ENCODE measurements at regions not wholly inside any gene's neighbourhood (a gene's known extent, or its start where the extent isn't known, plus 50 kb on each side); places are given as distances from the start of the nearest gene placed in this dataset.
"Not testable (repeated sequence)": the region's sequence is repeated elsewhere in the genome, so short reads cannot be mapped to it uniquely, and the experiment has no call there.

DNA sequence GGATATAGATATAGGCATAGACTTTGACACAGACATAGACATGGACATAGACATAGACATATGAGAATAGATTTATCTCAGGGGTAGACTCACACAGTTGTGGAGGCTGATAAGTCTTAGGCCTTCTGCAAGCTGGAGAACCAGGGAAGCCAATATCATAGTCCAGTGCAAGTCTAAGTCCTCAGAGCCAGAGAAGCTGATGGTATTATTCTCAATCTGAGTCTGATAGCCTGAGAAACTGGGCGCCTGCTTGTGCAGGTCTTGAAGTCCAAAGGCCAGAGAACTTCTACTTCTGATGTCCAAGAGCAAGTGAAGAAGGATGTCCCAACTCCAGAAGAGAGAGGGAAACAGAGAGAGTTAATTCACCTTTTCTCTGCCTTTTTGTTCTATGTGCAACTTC is 476.5 kb downstream of the SLC6A15 start:
- H3K4me1 ChIP-seq (ENCODE audit: control insufficient read depth, insufficient read depth, low read length, poor library complexity, severe bottlenecking), result no peaks in the 10 kb centered on the region
- no peak overlapping the region for H3K4me3 ChIP-seq (ENCODE audit: extremely low read depth, insufficient read depth, low read length, poor library complexity, severe bottlenecking)
- no peaks in the 10 kb centered on the region for H3K9me3 ChIP-seq (ENCODE audit: control insufficient read depth, low read length)
- H3K27ac ChIP-seq (ENCODE audit: low read depth, low read length, severe bottlenecking), result no peak overlapping the region
- no peaks in the 10 kb centered on the region for H3K36me3 ChIP-seq (ENCODE audit: control insufficient read depth, insufficient read depth, low read length)
- 39% methylated on average over 1 of the region's 1 CpG; no CpG with 5 or more reads in 1 of the 2 experiments for WGBS, 2 experiments (ENCODE audit: insufficient coverage in 2 of 2)

DNA sequence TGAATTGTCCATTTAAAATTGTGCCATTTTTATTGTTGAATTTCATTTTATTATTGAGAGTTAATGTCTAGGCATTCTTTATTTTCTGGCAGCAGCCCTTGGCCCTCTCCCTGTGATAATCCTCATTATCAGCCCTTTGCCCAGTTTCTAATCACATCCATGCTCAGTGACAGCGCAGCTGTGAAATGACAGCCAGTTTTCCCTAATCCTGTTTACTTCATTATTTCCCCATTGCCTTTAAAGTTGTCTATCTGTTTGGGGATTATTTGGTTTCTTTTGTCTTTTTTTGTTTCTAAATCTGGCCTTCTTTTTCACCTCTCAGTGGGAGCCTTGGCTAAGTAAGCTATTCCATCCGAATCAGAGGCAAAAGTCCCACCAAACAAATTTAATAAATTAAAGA is 476.9 kb downstream of the SLC6A15 start:
- no CpG with 5 or more reads among the region's 2 CpGs for WGBS, 2 experiments (ENCODE audit: insufficient coverage in 2 of 2)
- H3K27ac ChIP-seq (ENCODE audit: low read depth, low read length, severe bottlenecking), result no peak overlapping the region

DNA sequence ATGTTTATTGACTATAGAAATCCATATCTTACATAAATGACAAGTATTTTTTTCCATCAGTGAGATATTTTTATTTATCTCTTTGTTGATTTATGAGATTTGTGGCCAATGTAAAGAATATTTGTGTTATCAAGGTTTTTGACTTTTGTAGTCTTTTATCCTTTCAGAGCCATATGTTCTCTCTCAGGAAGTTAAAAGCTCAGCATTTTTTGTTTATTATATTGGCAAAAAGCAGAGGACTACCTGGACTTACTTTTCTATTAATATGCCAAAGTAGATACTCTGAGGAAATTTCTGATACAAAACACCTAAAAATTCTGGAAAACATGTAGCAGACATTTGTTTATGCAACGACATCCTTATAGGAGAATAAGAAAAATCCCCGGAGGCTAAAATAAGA is 490.3 kb downstream of the SLC6A15 start:
- Histone ChIP-seq H3K4me1 (ENCODE audit: control insufficient read depth, insufficient read depth, low read length, poor library complexity, severe bottlenecking) (no peaks in the 10 kb centered on the region), H3K27ac (ENCODE audit: low read depth, low read length, severe bottlenecking) (no peak overlapping the region), H3K36me3 (ENCODE audit: control insufficient read depth, insufficient read depth, low read length) (no peaks in the 10 kb centered on the region), H3K4me3 (ENCODE audit: extremely low read depth, insufficient read depth, low read length, poor library complexity, severe bottlenecking) (no peak overlapping the region), H3K9me3 (ENCODE audit: control insufficient read depth, low read length) (no peaks in the 10 kb centered on the region)
- WGBS, 2 experiments (ENCODE audit: insufficient coverage in 2 of 2), result no CpG with 5 or more reads among the region's 2 CpGs

More for the DNA sequence above, 476.9 kb downstream of the SLC6A15 start:
- Histone ChIP-seq H3K4me3 (ENCODE audit: extremely low read depth, insufficient read depth, low read length, poor library complexity, severe bottlenecking) (no peak overlapping the region), H3K4me1 (ENCODE audit: control insufficient read depth, insufficient read depth, low read length, poor library complexity, severe bottlenecking) (no peaks in the 10 kb centered on the region), H3K9me3 (ENCODE audit: control insufficient read depth, low read length) (no peaks in the 10 kb centered on the region), H3K36me3 (ENCODE audit: control insufficient read depth, insufficient read depth, low read length) (no peaks in the 10 kb centered on the region)

DNA sequence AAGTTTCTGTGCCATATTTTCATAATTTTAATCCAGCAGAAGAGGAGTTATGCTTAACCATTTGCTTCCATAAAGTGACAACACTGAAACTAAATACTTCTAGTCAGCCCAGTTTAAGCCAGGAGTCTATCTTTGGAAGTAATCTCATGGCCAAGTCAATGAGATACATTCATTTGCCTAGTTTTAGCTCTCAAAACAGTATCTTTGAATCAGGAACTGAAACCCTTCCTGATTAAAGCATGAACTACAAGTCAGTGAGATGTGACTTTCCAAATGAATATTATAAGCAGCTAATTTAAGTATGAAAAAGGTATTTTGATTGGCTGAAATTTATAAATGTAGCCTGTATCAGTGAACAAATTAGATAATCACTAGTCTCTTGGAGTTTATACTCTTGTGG is 491.5 kb downstream of the SLC6A15 start:
- H3K36me3 ChIP-seq (ENCODE audit: control insufficient read depth, insufficient read depth, low read length), result no peaks in the 10 kb centered on the region
- H3K4me1 ChIP-seq (ENCODE audit: control insufficient read depth, insufficient read depth, low read length, poor library complexity, severe bottlenecking), result no peaks in the 10 kb centered on the region
- no peak overlapping the region for H3K4me3 ChIP-seq (ENCODE audit: extremely low read depth, insufficient read depth, low read length, poor library complexity, severe bottlenecking)
- no peaks in the 10 kb centered on the region for H3K9me3 ChIP-seq (ENCODE audit: control insufficient read depth, low read length)
- H3K27ac ChIP-seq (ENCODE audit: low read depth, low read length, severe bottlenecking), result no peak overlapping the region

DNA sequence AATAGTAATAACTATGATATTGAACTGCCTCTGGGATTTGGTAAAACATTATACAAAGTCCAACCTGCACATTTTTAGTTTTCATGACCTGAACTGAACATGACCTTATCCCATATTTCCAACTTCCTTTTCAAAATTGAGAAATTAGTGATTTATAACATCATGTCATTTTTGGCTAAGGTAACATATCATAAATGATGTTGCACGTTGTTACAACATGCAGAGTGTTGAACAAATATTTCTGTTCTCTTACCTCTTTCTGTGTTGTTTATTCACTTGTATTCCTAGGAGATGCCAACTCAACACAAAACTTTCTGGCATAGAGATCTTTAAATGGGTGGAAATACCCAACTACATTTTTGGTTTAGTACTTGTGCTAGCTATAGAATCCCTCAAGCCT is 496.0 kb downstream of the SLC6A15 start:
- H3K36me3 ChIP-seq (ENCODE audit: control insufficient read depth, insufficient read depth, low read length), result no peaks in the 10 kb centered on the region
- no peak overlapping the region for H3K4me3 ChIP-seq (ENCODE audit: extremely low read depth, insufficient read depth, low read length, poor library complexity, severe bottlenecking)
- H3K4me1 ChIP-seq (ENCODE audit: control insufficient read depth, insufficient read depth, low read length, poor library complexity, severe bottlenecking), result no peaks in the 10 kb centered on the region
- H3K9me3 ChIP-seq (ENCODE audit: control insufficient read depth, low read length), result no peaks in the 10 kb centered on the region
- WGBS, 2 experiments (ENCODE audit: insufficient coverage in 2 of 2), result no CpG with 5 or more reads among the region's 1 CpG
- H3K27ac ChIP-seq (ENCODE audit: low read depth, low read length, severe bottlenecking), result no peak overlapping the region

DNA sequence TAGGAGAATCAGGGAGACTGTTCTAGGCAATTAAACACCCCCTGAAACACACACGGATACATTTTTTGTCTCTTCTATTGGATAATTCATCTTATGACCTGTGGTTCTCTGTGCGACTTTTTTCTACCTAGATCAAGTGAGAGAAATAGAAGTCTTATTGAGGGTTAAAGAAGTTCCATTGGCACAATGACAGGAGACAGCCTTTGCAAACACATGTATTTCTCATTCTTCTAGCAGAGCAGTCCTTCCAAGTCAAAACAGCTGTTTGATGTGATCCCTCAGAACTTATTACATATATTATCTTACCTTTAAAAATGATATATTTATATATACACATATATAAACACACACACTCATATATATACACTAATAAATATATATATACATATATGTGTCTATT is 496.7 kb downstream of the SLC6A15 start:
- no peaks in the 10 kb centered on the region for H3K9me3 ChIP-seq (ENCODE audit: control insufficient read depth, low read length)
- WGBS, 2 experiments (ENCODE audit: insufficient coverage in 2 of 2), result no CpG with 5 or more reads among the region's 2 CpGs

DNA sequence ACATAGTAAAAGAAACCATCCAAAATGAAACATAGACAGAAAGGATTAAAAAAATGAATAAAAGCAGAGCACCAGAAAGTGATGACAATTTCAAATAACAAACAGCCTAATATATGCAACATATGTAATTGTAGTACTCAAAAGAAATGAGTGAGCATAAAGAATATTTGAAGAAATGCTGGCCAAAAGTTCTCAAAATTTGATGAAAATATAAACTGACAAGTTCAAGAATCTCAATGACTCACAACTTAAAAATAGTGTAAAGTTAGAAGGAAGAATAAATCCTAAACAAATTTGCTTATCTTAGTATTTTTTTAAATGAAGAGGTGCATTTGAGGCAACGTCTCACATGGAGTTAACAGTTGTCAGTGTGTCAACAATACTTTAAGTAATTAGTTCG is 498.9 kb downstream of the SLC6A15 start:
- no peak overlapping the region for H3K4me3 ChIP-seq (ENCODE audit: extremely low read depth, insufficient read depth, low read length, poor library complexity, severe bottlenecking)

More for the DNA sequence above, 496.7 kb downstream of the SLC6A15 start:
- Histone ChIP-seq H3K36me3 (ENCODE audit: control insufficient read depth, insufficient read depth, low read length) (no peaks in the 10 kb centered on the region), H3K4me1 (ENCODE audit: control insufficient read depth, insufficient read depth, low read length, poor library complexity, severe bottlenecking) (no peaks in the 10 kb centered on the region), H3K4me3 (ENCODE audit: extremely low read depth, insufficient read depth, low read length, poor library complexity, severe bottlenecking) (no peak overlapping the region), H3K27ac (ENCODE audit: low read depth, low read length, severe bottlenecking) (no peak overlapping the region)

DNA sequence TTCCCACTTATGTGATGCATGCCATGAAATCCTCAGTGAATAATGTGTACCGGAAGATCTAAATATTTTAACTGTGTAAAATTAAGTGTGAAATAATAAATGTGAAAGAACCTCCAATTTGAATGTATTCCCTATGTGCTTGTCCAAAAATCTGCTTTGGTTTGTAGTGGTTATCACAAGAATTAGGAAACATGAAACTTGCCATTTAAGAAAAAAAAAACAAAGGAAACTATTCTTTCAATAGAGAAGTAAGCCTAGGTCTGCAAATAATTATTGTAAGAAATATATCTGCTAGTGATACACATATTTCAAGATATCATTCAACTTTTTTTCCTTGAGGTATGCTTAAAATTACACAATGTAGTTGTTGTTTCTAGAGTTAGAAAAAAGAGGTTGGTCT is 500.4 kb downstream of the SLC6A15 start:
- no CpG with 5 or more reads among the region's 1 CpG for WGBS, 2 experiments (ENCODE audit: insufficient coverage in 2 of 2)
- Histone ChIP-seq H3K27ac (ENCODE audit: low read depth, low read length, severe bottlenecking) (no peak overlapping the region), H3K36me3 (ENCODE audit: control insufficient read depth, insufficient read depth, low read length) (no peaks in the 10 kb centered on the region), H3K4me1 (ENCODE audit: control insufficient read depth, insufficient read depth, low read length, poor library complexity, severe bottlenecking) (no peaks in the 10 kb centered on the region), H3K4me3 (ENCODE audit: extremely low read depth, insufficient read depth, low read length, poor library complexity, severe bottlenecking) (no peak overlapping the region), H3K9me3 (ENCODE audit: control insufficient read depth, low read length) (no peaks in the 10 kb centered on the region)

More for the DNA sequence above, 498.9 kb downstream of the SLC6A15 start:
- Histone ChIP-seq H3K4me1 (ENCODE audit: control insufficient read depth, insufficient read depth, low read length, poor library complexity, severe bottlenecking) (no peaks in the 10 kb centered on the region), H3K27ac (ENCODE audit: low read depth, low read length, severe bottlenecking) (no peak overlapping the region), H3K36me3 (ENCODE audit: control insufficient read depth, insufficient read depth, low read length) (no peaks in the 10 kb centered on the region), H3K9me3 (ENCODE audit: control insufficient read depth, low read length) (no peaks in the 10 kb centered on the region)
- 86% methylated on average over 1 of the region's 2 CpGs; no CpG with 5 or more reads in 1 of the 2 experiments for WGBS, 2 experiments (ENCODE audit: insufficient coverage in 2 of 2)

DNA sequence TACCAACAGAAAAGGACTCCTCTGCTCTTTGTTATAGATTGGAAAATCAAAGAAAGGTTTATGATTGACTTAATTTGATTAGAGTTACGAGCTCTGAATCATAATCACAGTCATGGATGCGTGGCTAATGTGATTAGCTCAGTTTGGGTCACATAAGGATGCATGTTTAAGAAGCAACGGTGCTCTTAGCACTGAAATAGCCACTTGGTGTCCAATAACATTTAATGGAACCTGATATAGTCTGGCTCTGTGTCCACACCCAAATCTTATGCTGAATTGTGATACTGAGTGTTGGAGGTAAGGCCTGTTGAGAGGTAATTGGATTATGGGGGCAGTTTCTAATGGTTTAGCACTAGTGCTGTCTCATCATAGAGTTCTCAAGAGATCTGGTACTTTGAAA is 501.6 kb downstream of the SLC6A15 start:
- Histone ChIP-seq H3K4me1 (ENCODE audit: control insufficient read depth, insufficient read depth, low read length, poor library complexity, severe bottlenecking) (no peaks in the 10 kb centered on the region), H3K36me3 (ENCODE audit: control insufficient read depth, insufficient read depth, low read length) (no peaks in the 10 kb centered on the region), H3K4me3 (ENCODE audit: extremely low read depth, insufficient read depth, low read length, poor library complexity, severe bottlenecking) (no peak overlapping the region), H3K27ac (ENCODE audit: low read depth, low read length, severe bottlenecking) (no peak overlapping the region), H3K9me3 (ENCODE audit: control insufficient read depth, low read length) (no peaks in the 10 kb centered on the region)
- 86 to 96% methylated on average over 3 of the region's 3 CpGs for WGBS, 2 experiments (ENCODE audit: insufficient coverage in 2 of 2)

DNA sequence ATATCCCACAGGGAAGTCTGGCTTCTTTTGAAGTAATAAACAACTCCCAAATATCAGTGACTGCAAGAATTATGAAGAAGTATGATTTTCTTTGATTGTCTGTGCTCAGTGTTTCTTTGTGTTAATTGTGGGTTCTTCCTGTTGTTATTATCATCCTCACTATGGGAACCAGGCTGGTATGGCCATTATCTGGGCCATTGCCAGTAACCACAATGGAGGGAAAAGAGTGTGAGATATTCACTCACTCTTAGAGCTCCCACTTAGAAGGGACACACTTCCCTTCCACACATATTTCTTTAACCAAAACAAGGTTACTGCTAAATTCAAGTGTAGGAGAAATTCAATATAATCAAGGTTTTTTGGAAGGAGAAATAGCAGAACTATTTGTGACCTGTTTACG is 503.7 kb downstream of the SLC6A15 start:
- Histone ChIP-seq H3K4me1 (ENCODE audit: control insufficient read depth, insufficient read depth, low read length, poor library complexity, severe bottlenecking) (no peaks in the 10 kb centered on the region), H3K36me3 (ENCODE audit: control insufficient read depth, insufficient read depth, low read length) (no peaks in the 10 kb centered on the region), H3K4me3 (ENCODE audit: extremely low read depth, insufficient read depth, low read length, poor library complexity, severe bottlenecking) (no peak overlapping the region), H3K9me3 (ENCODE audit: control insufficient read depth, low read length) (no peaks in the 10 kb centered on the region), H3K27ac (ENCODE audit: low read depth, low read length, severe bottlenecking) (no peak overlapping the region)
- WGBS, 2 experiments (ENCODE audit: insufficient coverage in 2 of 2), result no CpG with 5 or more reads among the region's 1 CpG

DNA sequence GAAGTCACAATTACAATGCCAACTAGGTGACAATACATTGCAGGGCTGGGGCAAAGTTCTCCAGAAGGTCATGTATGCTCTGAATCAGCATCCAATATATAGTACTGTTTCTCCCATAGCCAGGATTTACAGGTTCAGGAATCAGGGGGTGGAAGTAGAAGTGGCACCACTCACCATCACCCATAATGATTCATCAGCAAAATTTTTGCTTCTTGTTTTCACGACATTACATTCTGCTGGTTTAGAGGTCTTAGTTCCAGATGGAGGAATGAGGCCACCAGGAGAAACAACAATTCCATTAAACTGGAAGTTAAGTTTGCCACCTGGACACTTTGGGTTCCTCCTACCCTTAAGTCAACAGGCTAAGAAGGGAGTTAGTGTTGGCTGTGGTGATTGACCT is 505.9 kb downstream of the SLC6A15 start:
- H3K36me3 ChIP-seq (ENCODE audit: control insufficient read depth, insufficient read depth, low read length); H3K27ac ChIP-seq (ENCODE audit: low read depth, low read length, severe bottlenecking); H3K9me3 ChIP-seq (ENCODE audit: control insufficient read depth, low read length); H3K4me3 ChIP-seq (ENCODE audit: extremely low read depth, insufficient read depth, low read length, poor library complexity, severe bottlenecking); H3K4me1 ChIP-seq (ENCODE audit: control insufficient read depth, insufficient read depth, low read length, poor library complexity, severe bottlenecking): not testable (repeated sequence)
- no CpG with 5 or more reads among the region's 1 CpG for WGBS, 2 experiments (ENCODE audit: insufficient coverage in 2 of 2)

DNA sequence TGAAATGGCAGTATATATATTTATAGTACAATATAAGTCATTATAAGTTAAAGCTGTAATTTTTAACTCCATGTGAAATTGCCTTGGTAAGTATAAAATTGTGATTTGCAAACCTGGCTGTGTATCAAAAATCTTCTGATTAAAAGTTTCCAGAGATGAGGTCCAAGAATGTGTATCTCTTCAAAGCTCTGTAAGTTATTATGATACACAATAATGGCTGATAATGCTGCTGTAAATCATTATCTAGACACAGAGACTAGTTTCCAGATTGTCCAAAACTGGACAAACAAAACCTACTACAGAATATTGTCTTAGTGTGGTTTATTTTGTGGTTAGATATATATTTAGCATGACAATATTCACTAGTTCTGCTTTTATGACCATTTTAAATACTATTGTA is 514.8 kb downstream of the SLC6A15 start:
- no peaks in the 10 kb centered on the region for H3K4me1 ChIP-seq (ENCODE audit: control insufficient read depth, insufficient read depth, low read length, poor library complexity, severe bottlenecking)
- no peaks in the 10 kb centered on the region for H3K9me3 ChIP-seq (ENCODE audit: control insufficient read depth, low read length)
- H3K27ac ChIP-seq (ENCODE audit: low read depth, low read length, severe bottlenecking), result no peak overlapping the region
- H3K4me3 ChIP-seq (ENCODE audit: extremely low read depth, insufficient read depth, low read length, poor library complexity, severe bottlenecking), result no peak overlapping the region
- no peaks in the 10 kb centered on the region for H3K36me3 ChIP-seq (ENCODE audit: control insufficient read depth, insufficient read depth, low read length)

Data from mesodermal cell (in vitro differentiated cells).